Stimulated activated CD4-positive, alpha-beta T cell treated with anti-CD3 and anti-CD28 coated beads, Interleukin-4, amount 100 ng/mL, for 24 hours (primary cell): ENCODE measurements at regions not wholly inside any gene's neighbourhood (a gene's known extent, or its start where the extent isn't known, plus 50 kb on each side); places are given as distances from the start of the nearest gene placed in this dataset.

Source experiments
- DNase-seq: peaks from one replicate; pipeline ENCODE4 v3.0.0-alpha.2; 2020

- no peak for DNase-seq
Observed at GRCh38 chr21:39124681-39125251, 58.5 kb downstream of the PSMG1 start.

GRCh38 chr21:39123375-39123774 is 59.9 kb downstream of the PSMG1 start:
- DNase-seq = no peak

GRCh38 chr21:39121600-39122355 is 61.5 kb downstream of the PSMG1 start:
- DNase-seq = no peak

- no peak for DNase-seq
Observed at GRCh38 chr21:39120876-39121599, 62.2 kb downstream of the PSMG1 start.

GRCh38 chr21:39119891-39120290 is 63.4 kb downstream of the PSMG1 start:
- no peak for DNase-seq

- no peak for DNase-seq
Observed at GRCh38 chr21:39118604-39119215, 64.5 kb downstream of the PSMG1 start.

GRCh38 chr21:39118061-39118460 is 65.2 kb downstream of the PSMG1 start:
- no peak for DNase-seq

- no peak for DNase-seq
Observed at GRCh38 chr21:39117440-39117970, 65.7 kb downstream of the PSMG1 start.

GRCh38 chr21:39116761-39117439 is 66.4 kb downstream of the PSMG1 start:
- no peak for DNase-seq

- DNase-seq = no peak
Observed at GRCh38 chr21:39115576-39116235, 67.5 kb downstream of the PSMG1 start.

- no peak for DNase-seq
Observed at GRCh38 chr21:39114871-39115575, 68.2 kb downstream of the PSMG1 start.

GRCh38 chr21:39111931-39112550 is 71.2 kb downstream of the PSMG1 start:
- DNase-seq = no peak

GRCh38 chr21:39110431-39110830 is 72.8 kb downstream of the PSMG1 start:
- DNase-seq = no peak

GRCh38 chr21:39109596-39110210 is 73.5 kb downstream of the PSMG1 start:
- DNase-seq = no peak

GRCh38 chr21:39109163-39109530 is 74.1 kb downstream of the PSMG1 start:
- no peak for DNase-seq

- no peak for DNase-seq
Observed at GRCh38 chr21:39108291-39109162, 74.7 kb downstream of the PSMG1 start.

GRCh38 chr21:39107739-39108138 is 75.5 kb downstream of the PSMG1 start:
- DNase-seq = no peak

- no peak for DNase-seq
Observed at GRCh38 chr21:39106881-39107462, 76.3 kb downstream of the PSMG1 start.

GRCh38 chr21:39105836-39106235 is 77.4 kb downstream of the PSMG1 start:
- DNase-seq = no peak
